Stimulated activated CD4-positive, alpha-beta T cell treated with anti-CD3 and anti-CD28 coated beads, Interleukin-2, amount 100 ng/mL, for 48 hours (primary cell): ENCODE measurements at regions not wholly inside any gene's neighbourhood (a gene's known extent, or its start where the extent isn't known, plus 50 kb on each side); places are given as distances from the start of the nearest gene placed in this dataset.

ENCODE experiments used
- DNase-seq, 2 donors: peaks; one replicate each; pipeline ENCODE4 v3.0.0-alpha.2; 2020

DNA sequence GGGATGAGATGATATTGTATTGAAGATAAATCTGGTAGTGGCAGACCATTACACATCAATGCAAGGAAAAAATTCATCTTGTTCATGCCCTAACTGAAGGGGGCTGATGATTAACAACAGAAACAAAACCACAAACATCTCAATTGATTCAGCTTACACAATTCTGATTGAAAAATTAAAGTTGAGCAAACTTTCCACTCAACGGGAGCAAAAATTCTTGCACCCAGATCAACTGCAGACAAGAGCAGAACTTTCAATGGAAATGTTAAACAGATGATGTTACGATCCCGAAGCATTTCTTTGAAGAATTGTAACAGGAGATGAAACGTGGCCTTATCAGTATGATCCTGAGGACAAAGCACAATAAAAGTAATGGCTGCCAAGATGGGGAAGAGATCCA is 172.4 kb upstream of the SOX5 start:
- no peak for DNase-seq

- no peak for DNase-seq
Measured at GRCh38 chr12:24118668-24119067, 169.2 kb upstream of the SOX5 start.

GRCh38 chr12:24116548-24116947 is 167.1 kb upstream of the SOX5 start:
- no peak for DNase-seq

DNA sequence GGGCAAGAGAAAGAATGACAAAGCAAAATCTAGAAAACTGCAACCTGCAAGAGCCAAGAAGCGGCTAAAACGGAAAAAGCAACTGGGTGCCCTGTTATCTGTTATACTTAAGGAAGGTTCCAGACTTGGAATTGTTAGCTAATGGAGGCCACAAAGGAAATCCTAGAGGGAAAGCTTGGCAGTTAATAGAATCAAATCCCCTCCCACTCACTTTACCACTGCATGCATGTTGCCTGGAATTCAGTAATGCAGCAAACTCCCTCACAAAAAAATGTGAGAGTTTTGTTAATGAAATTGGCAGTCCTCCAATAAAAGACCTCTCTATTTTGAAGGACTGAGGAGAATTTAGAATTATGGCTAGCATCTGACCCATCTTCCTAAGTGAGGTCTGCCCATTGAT is 164.2 kb upstream of the SOX5 start:
- DNase-seq: no peak

- no peak for DNase-seq
Measured at GRCh38 chr12:24111616-24112015, 162.1 kb upstream of the SOX5 start.

DNA sequence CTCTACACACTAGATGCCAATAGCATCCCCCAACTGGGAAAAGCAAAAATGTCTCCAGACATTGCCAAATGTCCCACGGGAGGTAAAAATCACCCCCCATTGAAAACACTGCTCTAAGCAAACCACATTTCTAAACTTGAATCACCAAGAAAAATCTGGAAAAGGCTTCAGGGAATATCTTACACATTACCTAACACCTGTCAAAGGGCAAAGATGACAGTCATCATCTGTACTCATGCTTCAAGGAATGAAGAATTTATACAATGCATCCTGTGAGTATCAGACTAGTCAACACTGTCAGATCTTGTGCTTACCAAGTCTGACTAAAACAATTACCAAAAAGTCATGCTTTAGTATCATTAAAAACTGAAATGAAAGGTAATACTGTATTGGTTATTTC is 161.6 kb upstream of the SOX5 start:
- DNase-seq: no peak

- DNase-seq: no peak
Measured at GRCh38 chr12:24109381-24110039, 160.0 kb upstream of the SOX5 start.

DNA sequence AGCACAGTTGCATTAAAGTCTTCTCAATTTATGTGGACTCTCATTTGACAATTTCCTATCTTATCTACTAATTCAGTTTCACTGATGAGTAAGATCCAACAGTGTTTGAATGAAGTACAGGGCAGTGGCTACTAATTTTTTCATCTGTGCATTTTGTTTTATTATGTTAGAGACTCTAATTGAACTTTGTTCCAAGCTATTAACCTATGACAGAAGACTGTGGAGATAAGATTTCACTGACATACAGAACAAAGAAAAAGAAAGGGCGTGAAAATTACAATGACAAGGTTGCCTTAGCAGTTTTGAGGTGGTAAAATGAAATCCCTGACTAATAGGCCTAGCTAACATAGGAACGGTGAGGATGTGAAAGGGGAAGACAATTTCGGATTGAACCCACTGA is 153.2 kb upstream of the SOX5 start:
- no peak for DNase-seq

- no peak for DNase-seq
Measured at GRCh38 chr12:24099576-24099975, 150.1 kb upstream of the SOX5 start.

DNA sequence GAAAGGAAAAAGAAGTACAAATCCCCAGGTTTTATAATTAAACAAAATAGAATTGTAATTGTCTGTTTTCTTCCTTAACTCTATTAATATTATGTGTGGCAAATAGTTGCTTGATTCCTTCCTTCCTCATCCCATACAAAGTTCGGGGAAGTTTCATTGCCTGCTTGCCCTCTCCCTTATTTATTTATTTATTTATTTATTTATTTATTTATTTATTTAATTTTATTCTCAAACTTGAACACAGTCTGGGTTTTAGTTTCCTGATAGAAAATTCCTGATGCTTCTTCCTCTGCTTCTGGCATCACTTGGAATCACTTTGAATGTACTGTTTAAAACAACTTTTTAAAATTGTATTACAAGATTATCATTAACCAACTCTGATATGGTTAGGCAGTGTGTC is 145.8 kb upstream of the SOX5 start:
- no peak for DNase-seq

GRCh38 chr12:24089510-24089890 is 140.0 kb upstream of the SOX5 start:
- DNase-seq: no peak

DNA sequence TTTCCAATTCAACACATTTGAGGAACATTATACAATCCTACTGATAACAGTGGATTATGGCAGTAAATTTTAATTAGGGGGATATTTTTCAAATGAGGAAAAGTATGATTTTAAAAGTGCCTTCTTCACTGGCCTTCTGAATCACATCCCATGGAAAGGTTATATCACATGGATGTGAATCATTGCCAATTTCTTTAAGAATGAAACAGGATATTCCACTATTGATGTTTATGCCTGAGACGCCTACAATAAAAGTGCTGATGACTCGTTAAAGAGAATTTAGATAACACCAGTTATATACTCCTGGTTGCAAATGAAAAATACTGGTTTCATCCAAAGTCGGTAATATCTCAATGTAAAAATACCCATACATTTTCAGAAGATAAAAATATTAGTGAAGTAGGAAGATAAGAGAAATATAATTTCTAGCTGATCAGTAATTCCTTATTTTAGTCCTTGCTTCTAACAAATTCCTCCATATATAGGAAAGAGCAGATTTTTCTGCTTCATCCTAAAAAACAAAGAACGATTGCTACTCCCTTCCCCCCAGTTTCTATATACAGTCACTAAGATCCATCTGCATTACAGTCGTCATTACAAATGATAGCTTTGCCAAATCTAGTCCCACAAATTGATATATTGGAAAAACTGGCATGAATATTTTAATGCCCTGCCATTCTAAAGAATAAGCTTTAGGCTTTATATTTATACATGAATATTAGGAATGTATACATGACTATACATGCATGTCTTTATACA is 139.5 kb upstream of the SOX5 start:
- DNase-seq: no peak

- DNase-seq: no peak
Measured at GRCh38 chr12:24087294-24087693, 137.8 kb upstream of the SOX5 start.

GRCh38 chr12:24084800-24085199 is 135.3 kb upstream of the SOX5 start:
- no peak for DNase-seq

DNA sequence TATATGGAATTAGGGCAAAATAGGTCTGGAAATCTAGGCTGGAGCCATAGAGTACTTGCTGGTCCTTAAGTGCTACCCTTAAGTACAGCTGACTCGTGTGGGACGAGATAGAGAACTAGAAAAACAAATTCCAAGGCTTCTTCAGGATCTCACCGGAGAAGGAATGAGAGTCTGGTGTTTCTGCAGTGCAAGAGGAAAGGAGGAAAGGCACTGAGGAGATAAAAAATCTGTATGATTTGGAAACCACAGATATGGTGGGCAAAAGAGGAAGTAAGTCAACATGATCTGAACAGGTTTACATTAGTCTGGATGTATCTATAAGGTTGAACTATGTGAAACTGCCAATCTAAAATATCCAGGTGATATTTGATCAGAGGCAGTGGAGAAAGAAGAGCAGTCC is 134.4 kb upstream of the SOX5 start:
- DNase-seq: no peak

GRCh38 chr12:24081606-24082005 is 132.1 kb upstream of the SOX5 start:
- DNase-seq: no peak

- DNase-seq: no peak
Measured at GRCh38 chr12:24081092-24081529, 131.6 kb upstream of the SOX5 start.

GRCh38 chr12:24080465-24080864 is 131.0 kb upstream of the SOX5 start:
- DNase-seq: no peak

GRCh38 chr12:24079083-24079482 is 129.6 kb upstream of the SOX5 start:
- no peak for DNase-seq

DNA sequence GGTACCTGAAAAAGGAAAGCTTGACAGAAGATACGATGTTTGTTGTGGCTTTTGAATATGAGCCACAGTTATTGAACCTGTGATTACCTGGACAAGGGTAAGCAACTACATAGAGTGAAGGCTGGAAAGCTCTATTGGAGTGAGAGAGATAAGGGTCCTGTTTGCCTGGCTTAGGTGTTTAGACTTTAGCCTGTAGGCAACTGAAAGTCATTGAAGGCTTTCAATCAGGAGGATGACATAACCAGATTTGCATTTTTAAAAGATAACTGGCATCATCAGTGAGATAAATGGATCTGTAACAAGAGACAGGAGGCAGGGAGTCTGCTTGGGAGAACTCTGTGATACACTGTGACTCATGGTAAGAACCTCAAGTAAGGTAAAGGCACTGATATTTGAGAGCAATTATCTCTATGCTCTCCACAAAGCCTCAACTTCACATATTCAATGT is 128.9 kb upstream of the SOX5 start:
- no peak for DNase-seq

DNA sequence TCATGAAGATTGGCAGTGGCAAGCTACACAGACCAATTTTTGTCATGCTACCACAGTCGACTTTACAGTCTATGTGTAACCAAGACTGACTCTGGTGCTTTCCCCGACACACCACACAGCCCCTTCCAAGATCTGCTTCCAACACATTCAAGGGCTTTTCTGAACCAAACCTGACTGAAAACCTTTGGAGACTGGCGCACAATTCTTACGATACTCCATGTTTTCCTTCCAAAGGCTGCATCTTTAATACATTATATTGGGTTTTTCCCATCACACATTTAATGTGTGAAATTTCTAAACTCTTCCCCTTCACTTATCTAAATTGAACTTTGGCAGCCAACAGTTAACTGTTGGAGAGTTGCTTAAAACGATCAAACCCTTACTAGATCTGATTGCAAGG is 127.7 kb upstream of the SOX5 start:
- no peak for DNase-seq

GRCh38 chr12:24075650-24076049 is 126.2 kb upstream of the SOX5 start:
- DNase-seq: no peak

- DNase-seq: no peak
Measured at GRCh38 chr12:24073170-24073810, 123.8 kb upstream of the SOX5 start.

DNA sequence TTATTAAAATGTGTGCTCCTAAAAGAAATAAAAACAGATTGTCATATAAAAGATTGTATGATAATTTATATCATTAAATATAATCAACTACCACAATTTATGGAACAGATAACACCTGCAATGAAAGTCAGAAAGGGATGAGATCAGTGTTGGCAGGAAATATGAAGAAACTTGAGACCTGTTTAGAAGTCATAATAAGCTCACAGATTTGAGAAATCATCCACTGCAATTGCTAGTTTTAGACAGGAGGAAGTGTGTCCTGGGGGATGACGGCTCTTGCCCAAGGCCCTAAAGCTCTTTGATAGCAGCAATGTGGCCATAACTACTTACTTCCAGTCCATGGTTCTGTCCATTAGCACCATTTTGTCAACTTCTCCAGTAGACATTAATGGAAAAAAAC is 122.8 kb upstream of the SOX5 start:
- no peak for DNase-seq
